ENCODE measurements at regions not wholly inside any gene's neighbourhood (a gene's known extent, or its start where the extent isn't known, plus 50 kb on each side); places are given as distances from the start of the nearest gene placed in this dataset.
"Not testable (repeated sequence)": the region's sequence is repeated elsewhere in the genome, so short reads cannot be mapped to it uniquely, and the experiment has no call there.

GRCh38 chr10:58066126-58066525 lies 201.6 kb downstream of the IPMK start:
- no peak for DNase-seq

GRCh38 chr10:58065529-58065815 lies 202.2 kb downstream of the IPMK start:
- no peak for DNase-seq

- DNase-seq = peak; percentile 13
Observed at GRCh38 chr10:58064714-58065528, 202.8 kb downstream of the IPMK start.

- no peak for DNase-seq
Observed at GRCh38 chr10:58063861-58064480, 203.7 kb downstream of the IPMK start.

- DNase-seq = not testable (repeated sequence)
Observed at GRCh38 chr10:58058683-58059082, 209.0 kb downstream of the IPMK start.

- DNase-seq = no peak
Observed at GRCh38 chr10:58054881-58055280, 212.8 kb downstream of the IPMK start.

GRCh38 chr10:58052772-58053171 lies 214.9 kb downstream of the IPMK start:
- DNase-seq = no peak

GRCh38 chr10:58050575-58050974 lies 217.1 kb downstream of the IPMK start:
- no peak for DNase-seq

- no peak for DNase-seq
Observed at GRCh38 chr10:58048936-58049335, 218.8 kb downstream of the IPMK start.

- no peak for DNase-seq
Observed at GRCh38 chr10:58044072-58044471, 223.6 kb downstream of the IPMK start.

GRCh38 chr10:58041901-58042300 lies 225.8 kb downstream of the IPMK start:
- DNase-seq = no peak

- no peak for DNase-seq
Observed at GRCh38 chr10:58030208-58030607, 237.5 kb downstream of the IPMK start.

- no peak for DNase-seq
Observed at GRCh38 chr10:58028597-58029366, 238.9 kb downstream of the IPMK start.

- DNase-seq = no peak
Observed at GRCh38 chr10:58027426-58027825, 240.3 kb downstream of the IPMK start.

GRCh38 chr10:58026036-58026435 lies 241.7 kb downstream of the IPMK start:
- peak; percentile 11 for DNase-seq

GRCh38 chr10:58023341-58024073 lies 244.2 kb downstream of the IPMK start:
- no peak for DNase-seq

- no peak for DNase-seq
Observed at GRCh38 chr10:58019863-58020537, 247.7 kb downstream of the IPMK start.

GRCh38 chr10:58017719-58018367 lies 249.9 kb downstream of the IPMK start:
- DNase-seq = no peak

- no peak for DNase-seq
Observed at GRCh38 chr10:58016614-58017013, 251.1 kb downstream of the IPMK start.

- DNase-seq = no peak
Observed at GRCh38 chr10:58014436-58014835, 253.3 kb downstream of the IPMK start.

GRCh38 chr10:58013406-58013805 lies 254.3 kb downstream of the IPMK start:
- no peak for DNase-seq

GRCh38 chr10:58010073-58010702 lies 257.5 kb downstream of the IPMK start:
- DNase-seq = no peak

Data from NCI-H345 (cell line).